GM23248 (cell line): ENCODE measurements at regions not wholly inside any gene's neighbourhood (a gene's known extent, or its start where the extent isn't known, plus 50 kb on each side); places are given as distances from the start of the nearest gene placed in this dataset.

ENCODE experiments used
- EZH2 ChIP-seq: fragments of 200-600 bp; sonication (generic); IDR thresholded peaks from 2 replicates; pipeline ENCODE4 v1.6.1; 2018; ENCODE audit warnings: antibody characterized with exemption, mild to moderate bottlenecking; ENCODE audit not compliant: insufficient read depth, poor library complexity, severe bottlenecking
- EZH2phosphoT487 ChIP-seq: fragments of 200-600 bp; sonication (generic); IDR thresholded peaks from 2 replicates; pipeline ENCODE4 v1.6.1; 2018; ENCODE audit warnings: antibody characterized with exemption, moderate library complexity, mild to moderate bottlenecking, low read depth; ENCODE audit not compliant: insufficient read depth

GRCh38 chr9:109883623-109884022 lies 103.6 kb downstream of the PALM2AKAP2 start:
- TF ChIP-seq EZH2 (no peak), EZH2phosphoT487 (no peak)
